Adipose tissue (tissue), 3 donors: ENCODE measurements at regions not wholly inside any gene's neighbourhood (a gene's known extent, or its start where the extent isn't known, plus 50 kb on each side); places are given as distances from the start of the nearest gene placed in this dataset.

Experiments used
- H3K27ac ChIP-seq: one replicate; pipeline ENCODE4 v1.5.1; 2013; ENCODE audit warnings: low read depth, low read length
- WGBS, 3 donors: extraction: QIAGEN DNeasy Blood & Tissue Kit; methylation state at CpG; one replicate each; pipeline ENCODE4 v1.1.7; 2013; 5-methylcytosine and 5-hydroxymethylcytosine counted together
- donor health status: healthy with polysubstance abuse.
- donor health status: Bipolar disorder and iron deficiency.
- donor health status: healthy.

- H3K27ac ChIP-seq, result no peak overlapping the region
- WGBS, 3 donors, result 95 to 96% (median 95%) methylated on average over 1 of the region's 1 CpG
Observed at GRCh38 chr10:78377356-78377755, 343.7 kb downstream of the RPS24 start.

DNA sequence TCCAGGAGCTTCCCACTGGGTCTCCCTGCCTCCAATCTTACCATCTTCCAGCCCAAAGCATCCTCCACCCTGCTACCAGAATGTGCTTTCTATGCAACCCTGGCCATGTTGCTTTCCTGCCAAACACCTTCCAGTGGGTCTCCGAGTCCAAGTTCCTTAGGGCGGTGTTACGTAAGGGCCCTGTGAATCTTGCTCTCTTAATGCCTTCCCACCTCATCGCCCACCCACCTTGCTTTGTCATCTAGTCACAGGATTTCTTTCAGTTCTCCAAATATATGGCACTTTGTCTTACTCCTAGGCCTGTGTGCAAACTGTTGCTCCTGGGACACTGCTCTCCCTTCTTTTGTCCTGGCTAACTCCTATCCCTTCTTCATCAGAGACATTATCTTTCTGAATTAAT is 344.5 kb downstream of the RPS24 start:
- no peak overlapping the region for H3K27ac ChIP-seq
- 95 to 97% (median 95%) methylated on average over 4 of the region's 4 CpGs for WGBS, 3 donors

DNA sequence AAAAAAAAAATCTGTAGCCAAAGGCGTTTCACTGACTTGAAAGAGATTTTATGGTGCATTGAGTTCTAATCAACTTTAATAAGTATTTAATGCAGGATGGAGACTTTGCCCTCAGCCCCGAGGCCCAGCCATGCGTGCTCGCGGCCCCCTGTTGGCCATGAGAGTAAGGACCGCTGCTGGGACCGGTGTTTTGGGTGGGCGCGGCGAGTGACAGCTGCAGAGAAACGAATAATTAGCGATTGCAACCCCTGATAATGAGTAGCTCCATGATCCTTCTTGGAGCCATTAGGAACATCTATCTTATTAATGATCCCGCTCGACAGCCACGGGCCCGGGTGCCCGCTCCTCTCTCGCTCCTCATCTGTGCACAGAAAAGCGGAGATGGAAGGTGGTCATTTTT is 347.4 kb downstream of the RPS24 start:
- 32 to 66% (median 64%) methylated on average over 19 of the region's 19 CpGs for WGBS, 3 donors
- H3K27ac ChIP-seq, result no peak overlapping the region

GRCh38 chr10:78382047-78382446 is 348.4 kb downstream of the RPS24 start:
- no peak overlapping the region for H3K27ac ChIP-seq
- 79 to 95% (median 92%) methylated on average over 5 of the region's 5 CpGs for WGBS, 3 donors

DNA sequence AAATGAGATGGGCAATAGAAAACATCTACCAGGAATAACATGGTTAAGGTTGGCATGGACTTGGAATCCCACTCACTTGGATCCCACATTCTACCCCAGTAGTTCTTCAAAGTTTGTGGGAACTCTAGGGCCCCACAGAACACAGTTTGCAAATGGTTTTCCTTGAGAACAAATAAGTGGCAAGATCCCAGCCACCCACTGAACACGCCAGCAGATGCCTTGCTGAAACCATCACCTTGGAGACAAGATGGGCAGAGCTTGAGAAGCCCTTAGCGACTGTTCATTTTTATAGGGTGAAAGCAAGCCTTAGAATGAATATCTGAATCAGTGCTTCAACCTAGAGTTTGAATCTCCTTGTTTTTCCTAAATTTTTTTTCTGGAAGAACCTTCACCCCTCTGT is 349.1 kb downstream of the RPS24 start:
- WGBS, 3 donors, result 91 to 97% (median 95%) methylated on average over 2 of the region's 2 CpGs
- H3K27ac ChIP-seq, result no peak overlapping the region

- no peak overlapping the region for H3K27ac ChIP-seq
- WGBS, 3 donors, result 90 to 96% (median 91%) methylated on average over 2 of the region's 2 CpGs
Observed at GRCh38 chr10:78383378-78384048, 349.9 kb downstream of the RPS24 start.

DNA sequence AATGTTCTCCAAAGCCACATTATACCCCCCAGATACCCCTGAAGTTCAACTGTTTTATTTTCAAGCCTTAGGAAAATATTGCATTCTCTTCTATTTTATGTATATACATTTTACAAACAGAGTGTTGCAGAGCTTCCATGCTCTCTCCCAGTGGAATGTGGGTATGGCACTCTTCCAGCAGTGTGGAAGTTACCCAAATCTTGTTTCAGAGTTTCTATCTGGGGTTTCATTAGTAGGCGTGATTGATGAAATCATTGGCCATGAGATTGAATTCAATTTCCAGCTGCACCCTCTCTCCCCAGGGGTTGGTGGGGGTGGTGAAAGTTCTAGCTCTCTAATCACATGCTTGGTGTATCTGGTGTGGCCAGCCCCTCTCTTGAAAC is 350.4 kb downstream of the RPS24 start:
- no peak overlapping the region for H3K27ac ChIP-seq
- 65 to 81% (median 72%) methylated on average over 1 of the region's 1 CpG for WGBS, 3 donors

DNA sequence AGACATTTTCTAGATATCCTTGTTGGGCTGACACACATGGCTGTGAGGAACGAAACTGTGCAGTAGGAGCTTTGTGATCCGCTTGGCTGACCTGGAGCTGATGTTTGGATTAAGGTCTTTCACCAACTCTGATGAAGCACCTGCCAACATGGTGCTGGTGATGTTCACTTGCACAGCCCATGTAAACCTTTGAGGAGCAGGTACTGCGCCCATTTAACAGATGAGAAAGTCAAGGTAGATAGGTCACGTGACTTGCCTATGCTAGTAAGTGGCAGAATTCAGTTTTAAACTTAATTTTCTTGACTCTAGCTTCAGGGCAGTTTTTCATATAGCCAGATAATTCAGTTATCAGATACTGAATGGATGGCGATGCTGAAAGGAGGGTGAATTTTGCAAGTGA is 351.9 kb downstream of the RPS24 start:
- no peak overlapping the region for H3K27ac ChIP-seq
- 90 to 97% (median 94%) methylated on average over 5 of the region's 5 CpGs for WGBS, 3 donors

- no peak overlapping the region for H3K27ac ChIP-seq
- WGBS, 3 donors, result 66 to 87% (median 86%) methylated on average over 5 of the region's 5 CpGs
Observed at GRCh38 chr10:78386509-78386908, 352.8 kb downstream of the RPS24 start.

DNA sequence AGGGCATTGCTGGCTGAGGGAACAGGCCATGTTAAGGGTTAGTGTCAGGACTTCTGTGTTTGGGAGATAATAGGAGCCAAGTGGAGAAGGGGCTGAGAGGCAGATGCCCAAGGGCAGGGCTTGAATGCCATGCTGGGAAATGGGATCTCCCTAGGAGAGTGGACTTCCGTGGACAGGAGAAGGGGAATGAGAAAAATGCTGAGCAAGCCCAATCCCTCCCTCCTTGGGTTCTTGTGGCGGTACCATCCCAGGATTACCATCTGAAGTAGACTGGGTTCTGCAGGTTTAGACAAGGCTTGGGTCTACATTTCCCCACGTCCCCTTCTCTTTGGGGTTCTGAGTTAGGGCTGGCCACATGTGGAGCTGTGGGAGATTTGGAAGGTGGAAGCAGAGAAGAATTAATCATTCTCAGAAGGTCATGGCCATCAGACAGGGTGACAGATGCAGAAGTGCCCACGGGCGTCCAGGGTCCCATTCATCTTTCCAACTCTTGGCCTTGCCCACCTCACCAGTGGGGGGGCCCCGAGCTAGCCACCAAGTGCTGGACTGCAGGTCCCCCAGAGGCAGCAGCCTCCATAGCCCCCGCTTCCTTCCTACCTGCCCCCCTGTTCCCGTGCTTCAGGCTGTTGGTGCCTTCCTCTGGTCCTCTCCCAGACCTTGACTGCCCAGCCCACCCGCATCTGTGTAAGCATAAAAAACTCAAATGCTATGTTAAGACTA is 354.8 kb downstream of the RPS24 start:
- WGBS, 3 donors, result 72 to 90% (median 83%) methylated on average over 9 of the region's 9 CpGs
- H3K27ac ChIP-seq, result no peak overlapping the region

DNA sequence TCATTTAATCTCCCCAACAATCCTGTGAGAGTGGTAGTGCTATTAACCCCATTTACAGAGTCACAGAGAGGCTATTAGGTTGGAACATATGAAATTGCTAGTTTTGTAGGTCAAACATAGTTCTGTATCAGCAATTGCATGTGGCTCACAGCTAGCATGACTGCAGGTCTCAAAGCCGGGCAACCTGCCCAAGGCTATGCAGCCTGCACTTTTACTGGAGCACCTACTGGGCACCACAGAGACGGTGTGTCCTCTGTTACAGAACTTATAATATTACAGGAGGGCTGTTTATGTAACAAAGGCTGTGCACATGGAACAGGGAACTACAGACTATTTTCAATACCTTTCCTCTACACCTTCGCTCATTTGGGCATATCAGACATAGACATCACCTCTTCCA is 355.8 kb downstream of the RPS24 start:
- 66 to 93% (median 86%) methylated on average over 3 of the region's 3 CpGs for WGBS, 3 donors
- H3K27ac ChIP-seq, result no peak overlapping the region

DNA sequence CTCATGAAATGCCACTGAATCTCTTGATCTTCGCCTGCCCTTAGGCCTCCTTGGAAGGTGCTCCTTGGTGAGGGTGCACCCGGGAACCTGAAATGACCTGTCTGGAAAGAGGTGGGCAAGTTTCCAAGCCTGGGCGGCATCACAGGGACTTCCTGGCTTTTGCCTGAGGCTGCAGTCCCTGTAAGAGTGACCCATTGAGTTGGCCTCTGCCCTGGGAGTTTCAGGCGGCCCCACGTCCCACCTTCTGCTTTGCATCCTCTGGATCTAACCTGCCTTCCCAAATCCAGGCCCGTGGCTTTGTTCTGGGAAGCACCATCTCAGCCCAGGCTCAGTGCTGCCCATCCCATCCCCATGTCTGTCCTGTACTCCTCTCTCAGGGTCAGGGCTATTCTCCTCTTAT is 356.4 kb downstream of the RPS24 start:
- 81 to 93% (median 87%) methylated on average over 6 of the region's 6 CpGs for WGBS, 3 donors
- H3K27ac ChIP-seq, result no peak overlapping the region

- no peak overlapping the region for H3K27ac ChIP-seq
- WGBS, 3 donors, result 90 to 91% (median 91%) methylated on average over 5 of the region's 5 CpGs
Observed at GRCh38 chr10:78390817-78391216, 357.2 kb downstream of the RPS24 start.

GRCh38 chr10:78391585-78391984 is 357.9 kb downstream of the RPS24 start:
- H3K27ac ChIP-seq, result no peak overlapping the region
- 87 to 92% (median 88%) methylated on average over 7 of the region's 7 CpGs for WGBS, 3 donors

GRCh38 chr10:78392197-78392596 is 358.5 kb downstream of the RPS24 start:
- WGBS, 3 donors, result 88 to 93% (median 91%) methylated on average over 2 of the region's 2 CpGs
- no peak overlapping the region for H3K27ac ChIP-seq

GRCh38 chr10:78393094-78393493 is 359.4 kb downstream of the RPS24 start:
- H3K27ac ChIP-seq, result no peak overlapping the region

- 85 to 88% (median 88%) methylated on average over 4 of the region's 4 CpGs for WGBS, 3 donors
- no peak overlapping the region for H3K27ac ChIP-seq
Observed at GRCh38 chr10:78394047-78394446, 360.4 kb downstream of the RPS24 start.

GRCh38 chr10:78395162-78395561 is 361.5 kb downstream of the RPS24 start:
- WGBS, 3 donors, result 89 to 95% (median 89%) methylated on average over 4 of the region's 4 CpGs
- H3K27ac ChIP-seq, result no peak overlapping the region

- H3K27ac ChIP-seq, result no peak overlapping the region
- WGBS, 3 donors, result 74 to 90% (median 86%) methylated on average over 4 of the region's 4 CpGs
Observed at GRCh38 chr10:78396754-78397153, 363.1 kb downstream of the RPS24 start.

DNA sequence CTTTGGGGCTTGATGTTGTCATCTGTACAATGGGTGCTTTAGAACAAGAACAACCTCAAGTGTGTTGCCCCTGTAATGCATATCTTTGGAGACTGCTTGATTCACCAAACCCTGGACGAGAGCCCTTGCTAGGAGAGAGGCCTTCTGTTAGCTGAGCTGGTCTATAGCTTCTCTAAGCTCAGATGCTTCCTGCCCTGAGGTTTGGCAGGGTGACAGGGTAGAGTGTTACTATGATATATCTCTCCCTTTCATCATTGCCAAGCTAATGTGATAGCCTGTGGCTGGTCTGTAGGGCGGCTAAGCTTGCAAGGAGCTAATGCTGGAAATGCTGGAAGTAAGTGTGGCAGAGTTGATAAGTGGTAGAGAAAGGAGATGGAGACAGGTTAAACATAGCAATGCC is 364.1 kb downstream of the RPS24 start:
- H3K27ac ChIP-seq, result no peak overlapping the region
- 58 to 74% (median 67%) methylated on average over 2 of the region's 2 CpGs for WGBS, 3 donors
